Thyroid gland (tissue), 4 donors: ENCODE measurements at regions not wholly inside any gene's neighbourhood (a gene's known extent, or its start where the extent isn't known, plus 50 kb on each side); places are given as distances from the start of the nearest gene placed in this dataset.

ENCODE experiments used
- CTCF ChIP-seq, 6 experiments: fragments of 200-600 bp in 3 of 6; fragments of 450-650 bp in 3 of 6; sonication (generic) in 3 of 6; IDR thresholded peaks; one replicate each; pipeline ENCODE4 v1.5.1; 2016 to 2019; ENCODE audit warnings: antibody characterized with exemption in 6 of 6, mild to moderate bottlenecking in 2 of 6, inconsistent platforms in 1 of 6, moderate library complexity in 1 of 6
- POLR2A ChIP-seq, 2 donors: fragments of 450-650 bp; IDR thresholded peaks; one replicate each; pipeline ENCODE4 v1.6.1; 2017; ENCODE audit warnings: antibody characterized with exemption in 2 of 2, mild to moderate bottlenecking in 2 of 2, moderate library complexity in 1 of 2

- TF ChIP-seq POLR2A (IDR thresholded peaks at IDR 0.05) (no peak), CTCF (IDR thresholded peaks at IDR 0.05) (no peak)
Observed at GRCh38 chr2:167420211-167420610, 531.9 kb downstream of the XIRP2 start.
